ENCODE measurements at regions not wholly inside any gene's neighbourhood (a gene's known extent, or its start where the extent isn't known, plus 50 kb on each side); places are given as distances from the start of the nearest gene placed in this dataset.

DNA sequence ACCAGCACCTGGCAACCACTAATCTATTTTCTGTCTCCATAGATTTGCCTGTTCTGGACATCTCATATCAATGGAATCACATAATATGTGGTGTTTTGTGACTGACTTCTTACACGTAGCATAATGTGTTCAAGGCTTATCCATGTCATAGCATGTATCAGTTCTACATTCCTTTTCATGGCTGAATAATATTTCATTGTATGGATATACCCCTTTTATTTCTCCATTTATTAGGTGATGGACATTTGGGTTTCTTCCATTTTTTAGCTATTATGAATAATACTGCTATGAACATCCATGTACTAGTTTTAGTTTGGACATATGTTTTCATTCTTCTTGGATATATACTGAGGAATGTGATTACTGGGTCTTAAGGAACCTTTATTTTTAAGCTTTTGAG, 78.0 kb upstream of the OLIG2 start:
- no peak overlapping the region for H3K4me2 ChIP-seq (ENCODE audit: low read depth, low read length)
- H4K20me1 ChIP-seq (ENCODE audit: insufficient read depth, low read length): no peaks in the 10 kb centered on the region
- TF ChIP-seq NFE2L2 (IDR thresholded peaks at IDR 0.05; ENCODE audit: low read depth, low read length): no peak
- TF ChIP-seq, protein P1, sequence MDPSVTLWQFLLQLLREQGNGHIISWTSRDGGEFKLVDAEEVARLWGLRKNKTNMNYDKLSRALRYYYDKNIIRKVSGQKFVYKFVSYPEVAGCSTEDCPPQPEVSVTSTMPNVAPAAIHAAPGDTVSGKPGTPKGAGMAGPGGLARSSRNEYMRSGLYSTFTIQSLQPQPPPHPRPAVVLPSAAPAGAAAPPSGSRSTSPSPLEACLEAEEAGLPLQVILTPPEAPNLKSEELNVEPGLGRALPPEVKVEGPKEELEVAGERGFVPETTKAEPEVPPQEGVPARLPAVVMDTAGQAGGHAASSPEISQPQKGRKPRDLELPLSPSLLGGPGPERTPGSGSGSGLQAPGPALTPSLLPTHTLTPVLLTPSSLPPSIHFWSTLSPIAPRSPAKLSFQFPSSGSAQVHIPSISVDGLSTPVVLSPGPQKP (IDR thresholded peaks at IDR 0.05; ENCODE audit: borderline replicate concordance, low read depth, low read length): no peak
- in situ Hi-C loops (cut with MboI; ENCODE audit: low sequenced_read_pairs): no loop called here
- H2BK15ac ChIP-seq (ENCODE audit: low read depth, low read length): no peak overlapping the region
- H4K91ac ChIP-seq (ENCODE audit: insufficient read depth, low read depth, low read length): no peak overlapping the region
- no peaks in the 10 kb centered on the region for H3K9me3 ChIP-seq (ENCODE audit: control insufficient read depth, insufficient read depth, low read length)
- DNase-seq (no peak), ATAC-seq (ENCODE audit: low read depth) (no peak)
- intact Hi-C loops (cut with micrococcal nuclease): no loop called here
- peaks cover 13% of the 10 kb centered on the region for H3K27me3 ChIP-seq (ENCODE audit: control insufficient read depth, insufficient read depth, low read length)
- no peak overlapping the region for H2AFZ ChIP-seq (replicated peaks; ENCODE audit: low read length, poor library complexity)
- H3K27ac ChIP-seq (ENCODE audit: insufficient read depth, low read length): no peak overlapping the region
- H3K14ac ChIP-seq (replicated peaks; ENCODE audit: low read depth, low read length): no peak overlapping the region
- H4K5ac ChIP-seq (ENCODE audit: low read depth, low read length): no peak overlapping the region
- H3K18ac ChIP-seq (ENCODE audit: low read depth, low read length): no peak overlapping the region
- H3K9me1 ChIP-seq (ENCODE audit: insufficient read depth, low read length): no peaks in the 10 kb centered on the region
- no peak overlapping the region for H3K4ac ChIP-seq (ENCODE audit: low read depth, low read length)
- ChIA-PET POLR2A (ENCODE audit: unreplicated experiment) (no interaction called here), CTCF (no interaction called here)
- H2BK120ac ChIP-seq (ENCODE audit: low read depth, low read length): no peak overlapping the region
- no peak overlapping the region for H3K4me3 ChIP-seq (ENCODE audit: insufficient read depth, low read depth, low read length)
- H3K56ac ChIP-seq (ENCODE audit: extremely low read depth, insufficient read depth, low read length): no peak overlapping the region
- no peak overlapping the region for H2AK9ac ChIP-seq (replicated peaks; ENCODE audit: low read depth, low read length, poor library complexity)
- H3K9ac ChIP-seq (ENCODE audit: low read depth, low read length): no peak overlapping the region
- no peak overlapping the region for H2BK20ac ChIP-seq (ENCODE audit: low read depth, low read length)
- H3K4me1 ChIP-seq (ENCODE audit: control insufficient read depth, insufficient read depth, low read length): no peaks in the 10 kb centered on the region
- no peak overlapping the region for H2AK5ac ChIP-seq (ENCODE audit: low read depth, low read length)
- dilution Hi-C loops (cut with HindIII; ENCODE audit: low sequenced_read_pairs, unreplicated experiment): no loop called here
- no peak overlapping the region for H2BK5ac ChIP-seq (ENCODE audit: low read depth, low read length, poor library complexity, severe bottlenecking)
- H4K8ac ChIP-seq (ENCODE audit: low read depth in 2 of 2, low read length in 2 of 2): no peak overlapping the region
- H3K36me3 ChIP-seq (ENCODE audit: control insufficient read depth, insufficient read depth, low read length): no peaks in the 10 kb centered on the region
- H3K79me1 ChIP-seq (ENCODE audit: low read depth in 1 of 2, low read length in 2 of 2): no peaks in the 10 kb centered on the region
- no peak overlapping the region for H3K23ac ChIP-seq (ENCODE audit: low read depth, low read length)
- WGBS, 2 experiments (ENCODE audit: extremely low coverage in 2 of 2, insufficient read length in 1 of 2): no CpG with 5 or more reads among the region's 1 CpG
- BruUV-seq (replicated peaks): no TSS peak

Data from IMR-90 (cell line).